COR-L47 (cell line): ENCODE measurements at regions not wholly inside any gene's neighbourhood (a gene's known extent, or its start where the extent isn't known, plus 50 kb on each side); places are given as distances from the start of the nearest gene placed in this dataset.
"Not testable (repeated sequence)": the region's sequence is repeated elsewhere in the genome, so short reads cannot be mapped to it uniquely, and the experiment has no call there.

Experiments
- DNase-seq: peaks from one replicate; lab custom pipeline; 2025; lab: John Stamatoyannopoulos, UW

GRCh38 chr2:82814146-82814545 is 1644.9 kb downstream of the SUCLG1 start:
- no peak for DNase-seq

- no peak for DNase-seq
Observed at GRCh38 chr2:82811946-82812345, 1647.1 kb downstream of the SUCLG1 start.

- no peak for DNase-seq
Observed at GRCh38 chr2:82803307-82803706, 1655.8 kb downstream of the SUCLG1 start.

GRCh38 chr2:82797469-82797868 is 1661.6 kb downstream of the SUCLG1 start:
- no peak for DNase-seq

GRCh38 chr2:82796132-82796531 is 1662.9 kb downstream of the SUCLG1 start:
- DNase-seq: no peak

GRCh38 chr2:82795446-82795845 is 1663.6 kb downstream of the SUCLG1 start:
- DNase-seq: no peak

- no peak for DNase-seq
Observed at GRCh38 chr2:82793711-82794435, 1665.2 kb downstream of the SUCLG1 start.

- DNase-seq: no peak
Observed at GRCh38 chr2:82792316-82792715, 1666.8 kb downstream of the SUCLG1 start.

GRCh38 chr2:82790206-82791021 is 1668.7 kb downstream of the SUCLG1 start:
- DNase-seq: no peak

GRCh38 chr2:82789851-82790205 is 1669.3 kb downstream of the SUCLG1 start:
- DNase-seq: no peak

- DNase-seq: no peak
Observed at GRCh38 chr2:82781176-82781915, 1677.7 kb downstream of the SUCLG1 start.

GRCh38 chr2:82780050-82780449 is 1679.0 kb downstream of the SUCLG1 start:
- DNase-seq: no peak

GRCh38 chr2:82752396-82752795 is 1706.7 kb downstream of the SUCLG1 start:
- no peak for DNase-seq

- DNase-seq: no peak
Observed at GRCh38 chr2:82748653-82749052, 1710.4 kb downstream of the SUCLG1 start.

- no peak for DNase-seq
Observed at GRCh38 chr2:82740527-82740926, 1718.6 kb downstream of the SUCLG1 start.

- not testable (repeated sequence) for DNase-seq
Observed at GRCh38 chr2:82737965-82738364, 1721.1 kb downstream of the SUCLG1 start.

- DNase-seq: no peak
Observed at GRCh38 chr2:82735336-82735735, 1723.7 kb downstream of the SUCLG1 start.

GRCh38 chr2:82731824-82732223 is 1727.3 kb downstream of the SUCLG1 start:
- DNase-seq: no peak

GRCh38 chr2:82730811-82731210 is 1728.3 kb downstream of the SUCLG1 start:
- DNase-seq: no peak

- DNase-seq: no peak
Observed at GRCh38 chr2:82728090-82728489, 1731.0 kb downstream of the SUCLG1 start.

- DNase-seq: no peak
Observed at GRCh38 chr2:82708681-82709080, 1750.4 kb downstream of the SUCLG1 start.

- DNase-seq: no peak
Observed at GRCh38 chr2:82697231-82697630, 1761.8 kb downstream of the SUCLG1 start.

- no peak for DNase-seq
Observed at GRCh38 chr2:82694431-82694830, 1764.6 kb downstream of the SUCLG1 start.
